Myocyte (in vitro differentiated cells): ENCODE measurements at regions not wholly inside any gene's neighbourhood (a gene's known extent, or its start where the extent isn't known, plus 50 kb on each side); places are given as distances from the start of the nearest gene placed in this dataset.
"Not testable (repeated sequence)": the region's sequence is repeated elsewhere in the genome, so short reads cannot be mapped to it uniquely, and the experiment has no call there.

ENCODE experiments used
- DNase-seq: peaks from one replicate; pipeline ENCODE4 v3.0.0-alpha.2; 2012; ENCODE audit warnings: low read depth

DNA sequence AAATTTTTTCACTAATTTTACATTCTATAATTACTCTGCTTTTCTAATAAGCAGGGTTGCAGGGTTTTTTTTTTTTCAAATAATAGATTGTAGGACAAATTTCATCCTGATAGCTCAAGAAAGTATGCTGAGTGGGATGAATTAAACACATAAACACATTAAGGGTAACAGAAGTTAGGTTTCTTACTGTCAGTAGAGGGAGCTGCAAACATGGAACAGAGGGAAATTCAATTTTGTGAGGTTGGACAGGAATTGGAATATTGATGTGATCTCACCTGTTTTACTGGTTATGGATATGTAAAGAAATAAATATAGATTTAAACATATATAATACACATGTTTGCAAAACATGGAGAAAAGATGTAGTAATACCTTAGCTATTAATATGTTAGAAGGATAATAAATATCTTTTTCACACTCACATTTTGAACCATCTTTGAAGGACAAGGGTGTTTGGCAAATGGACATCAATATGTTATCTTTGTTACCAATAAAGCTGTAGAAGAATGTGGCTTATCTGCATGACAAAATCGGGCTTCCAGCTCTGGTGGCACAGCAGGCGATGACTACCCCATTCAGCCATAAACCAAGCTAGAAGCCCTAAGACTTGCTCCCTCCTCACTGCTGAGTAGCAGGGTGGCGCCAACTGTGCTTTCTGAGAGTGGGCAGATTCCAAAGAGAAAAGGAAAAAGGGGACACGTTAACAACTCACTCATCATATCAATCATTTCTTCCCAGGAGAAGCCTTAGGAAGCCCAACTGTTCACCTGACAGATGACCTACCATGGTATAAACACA lies 1257.4 kb downstream of the GATA3 start:
- no peak for DNase-seq

GRCh38 chr10:9315292-9315691 lies 1260.8 kb downstream of the GATA3 start:
- no peak for DNase-seq

- peak; percentile 44 for DNase-seq
Measured at GRCh38 chr10:9331583-9332008, 1277.1 kb downstream of the GATA3 start.

- no peak for DNase-seq
Measured at GRCh38 chr10:9334270-9334669, 1279.8 kb downstream of the GATA3 start.

GRCh38 chr10:9339716-9340115 lies 1285.2 kb downstream of the GATA3 start:
- DNase-seq, result no peak

- DNase-seq, result peak; percentile 47
Measured at GRCh38 chr10:9342885-9343570, 1288.5 kb downstream of the GATA3 start.

DNA sequence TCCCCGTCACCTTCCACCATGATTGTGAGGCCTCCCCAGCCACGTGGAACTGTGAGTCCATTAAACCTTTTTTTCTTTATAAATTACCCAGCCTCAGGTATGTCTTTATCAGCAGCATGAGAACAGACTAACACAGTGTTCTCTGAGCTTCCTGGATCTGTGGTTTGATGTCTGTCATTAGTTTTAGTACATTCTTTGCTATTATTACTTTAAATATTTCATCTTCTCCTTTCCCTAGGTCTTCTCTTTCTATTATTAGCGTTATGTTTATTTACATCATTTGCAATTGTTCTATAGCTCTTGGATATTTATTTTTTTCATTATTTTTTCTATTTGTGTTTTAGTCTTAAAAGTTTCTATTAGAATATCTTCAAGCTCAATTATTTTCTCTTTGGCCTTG lies 1293.4 kb downstream of the GATA3 start:
- not testable (repeated sequence) for DNase-seq

DNA sequence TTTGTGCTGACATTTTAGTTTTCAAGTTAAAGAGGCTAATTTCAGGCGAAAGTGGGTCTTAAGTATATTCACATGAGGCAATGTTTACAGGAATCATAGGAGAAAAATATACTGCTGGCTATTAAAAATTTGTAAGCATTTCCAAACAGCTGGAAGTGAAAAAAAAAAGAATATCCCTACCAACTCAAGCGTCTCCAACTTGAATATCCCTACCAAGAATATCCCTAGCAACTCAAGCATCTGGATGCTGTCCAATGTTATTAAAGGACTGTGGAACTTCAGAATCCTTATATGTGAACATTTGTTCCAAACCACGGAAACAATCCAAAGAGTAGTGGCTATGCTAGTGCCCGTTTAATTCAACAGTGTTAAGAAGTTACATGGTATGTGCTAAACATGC lies 1303.0 kb downstream of the GATA3 start:
- peak; percentile 13 for DNase-seq

DNA sequence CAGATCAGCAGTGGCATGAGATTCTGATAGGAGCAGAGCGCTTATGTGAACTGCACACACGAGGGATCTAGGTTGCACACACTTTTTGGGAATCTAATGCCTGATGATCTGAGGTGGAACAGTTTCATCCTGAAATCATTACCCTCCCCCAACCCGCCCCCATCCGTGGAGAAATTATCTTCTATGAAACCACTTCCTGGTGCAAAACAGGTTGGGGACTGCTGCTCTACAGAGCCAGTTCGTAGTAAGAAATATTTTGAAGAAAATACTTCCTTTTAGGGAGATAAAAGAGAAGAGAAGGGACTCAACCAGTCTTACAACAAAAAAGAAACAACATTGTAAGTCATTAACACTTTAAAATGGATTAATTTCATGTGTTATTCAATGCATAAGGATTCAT lies 1308.2 kb downstream of the GATA3 start:
- no peak for DNase-seq

DNA sequence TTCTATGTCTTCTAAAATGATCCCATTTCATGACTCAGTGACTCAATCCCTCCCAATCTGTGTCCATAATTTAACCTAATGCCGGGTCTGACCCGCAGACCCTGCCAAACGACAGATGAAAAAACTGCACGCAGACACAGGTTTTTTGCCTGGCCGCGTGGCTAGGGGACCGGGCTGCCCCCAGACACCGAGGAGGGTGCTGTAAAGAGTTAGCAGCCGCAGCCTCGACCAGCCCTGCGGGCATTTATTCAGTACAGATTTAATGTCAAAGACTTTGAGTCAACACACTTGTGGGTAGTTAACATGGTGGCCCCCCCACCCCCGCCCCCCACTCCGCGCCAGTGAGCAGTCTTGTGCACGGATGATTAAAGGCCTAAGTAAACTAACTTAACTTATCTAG lies 1324.7 kb downstream of the GATA3 start:
- no peak for DNase-seq

DNA sequence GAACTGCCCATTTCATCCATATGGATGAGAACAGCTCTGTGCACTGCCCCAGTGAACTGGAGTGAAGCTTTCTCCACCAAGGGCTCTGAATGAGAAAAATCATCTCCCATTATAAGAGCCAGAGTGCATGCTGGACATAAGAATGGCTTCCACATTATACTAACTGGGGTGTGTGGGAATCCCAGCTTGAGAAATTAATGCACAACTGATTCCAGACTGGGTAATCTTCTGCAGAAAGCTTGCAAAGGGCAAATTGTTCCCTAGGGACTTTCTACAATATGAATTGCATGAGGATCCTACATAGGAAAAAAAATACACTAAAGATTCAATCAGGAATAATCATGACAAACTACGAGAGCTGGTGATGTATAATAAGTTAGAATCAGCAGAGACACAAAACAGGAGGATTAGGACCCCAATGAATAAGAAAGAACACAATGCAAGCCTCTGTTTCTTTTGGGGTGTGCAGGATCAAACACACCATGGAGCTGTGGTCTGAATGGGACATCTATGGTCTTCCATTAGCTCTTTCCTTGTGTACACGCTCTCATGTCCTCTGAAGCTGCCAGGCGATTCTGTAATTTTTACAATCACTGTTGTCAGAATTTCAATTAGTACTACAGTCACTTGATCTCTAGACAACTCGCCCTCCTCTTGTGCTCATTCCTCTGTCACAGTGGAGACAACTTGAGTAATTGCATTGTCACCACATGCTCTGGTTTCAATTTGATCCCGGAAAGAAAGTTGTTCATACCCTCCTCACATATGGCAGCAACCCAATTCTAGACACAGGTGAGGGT lies 1327.4 kb downstream of the GATA3 start:
- no peak for DNase-seq

GRCh38 chr10:9382533-9382866 lies 1328.0 kb downstream of the GATA3 start:
- DNase-seq, result no peak

DNA sequence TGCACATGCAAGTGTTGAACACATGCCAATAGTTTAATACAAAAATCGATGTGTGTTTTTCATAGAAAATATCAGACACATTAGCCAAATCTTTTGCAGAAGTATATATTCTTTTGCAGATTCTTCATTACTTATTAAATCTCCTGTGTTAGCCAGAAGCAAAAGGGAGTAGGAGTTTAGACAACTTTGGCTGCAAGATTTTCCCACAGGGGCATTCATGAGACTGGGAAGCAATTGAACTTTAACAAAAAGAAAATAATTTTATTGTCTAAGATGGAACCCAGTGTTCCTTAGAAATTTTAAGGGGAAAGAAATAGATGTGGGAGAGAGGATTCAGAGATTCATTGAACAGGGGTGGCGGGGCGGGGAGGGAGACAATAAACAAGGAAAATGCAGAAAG lies 1336.0 kb downstream of the GATA3 start:
- DNase-seq, result no peak

GRCh38 chr10:9399275-9399983 lies 1344.9 kb downstream of the GATA3 start:
- no peak for DNase-seq

DNA sequence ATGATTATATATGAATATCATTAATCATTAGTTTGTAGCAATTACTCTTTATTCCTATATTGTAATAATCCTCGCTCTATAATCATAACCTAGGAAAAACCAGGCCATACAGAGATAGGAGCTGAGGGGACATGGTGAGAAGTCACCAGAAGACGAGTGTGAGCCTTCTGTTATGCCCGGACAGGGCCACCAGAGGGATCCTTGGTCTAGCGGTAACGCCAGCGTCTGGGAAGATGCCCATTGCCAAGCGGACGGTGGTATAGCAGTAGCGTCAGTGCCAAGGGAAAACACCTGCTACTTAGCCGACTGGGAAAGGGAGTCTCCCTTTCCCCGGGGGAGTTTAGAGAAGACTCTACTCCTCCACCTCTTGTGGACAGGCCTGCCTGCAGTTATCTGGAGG lies 1347.6 kb downstream of the GATA3 start:
- not testable (repeated sequence) for DNase-seq

DNA sequence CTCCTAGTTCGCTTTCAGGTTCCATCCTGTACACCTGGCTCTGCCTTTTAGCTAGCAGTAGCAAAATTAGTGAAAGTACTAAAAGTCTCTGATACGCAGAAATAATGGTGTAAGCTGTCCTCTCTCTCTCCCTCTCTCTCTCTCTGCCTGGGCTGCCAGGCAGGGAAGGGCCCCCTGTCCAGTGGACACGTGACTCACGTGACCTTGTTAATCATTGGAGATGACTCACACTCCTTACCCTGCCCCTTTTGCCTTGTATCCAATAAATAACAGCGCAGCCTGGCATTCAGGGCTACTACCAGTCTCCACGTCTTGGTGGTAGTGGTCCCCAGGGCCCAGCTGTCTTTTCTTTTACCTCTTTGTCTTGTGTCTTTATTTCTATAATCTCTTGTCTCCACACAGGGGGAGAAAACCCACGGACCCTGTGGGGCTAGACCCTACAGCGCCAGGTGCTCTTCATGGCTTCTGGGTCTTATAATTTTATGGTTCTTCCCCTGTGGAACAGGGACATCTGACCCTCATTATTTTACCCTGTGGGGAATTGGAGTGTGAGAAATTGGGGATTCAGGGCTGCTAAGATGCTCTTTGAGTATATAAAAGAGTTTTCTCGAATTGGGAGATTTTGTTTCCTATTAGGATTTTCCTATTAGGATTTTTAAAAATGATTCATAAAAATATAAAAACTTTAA lies 1348.2 kb downstream of the GATA3 start:
- DNase-seq, result not testable (repeated sequence)

GRCh38 chr10:9407201-9407600 lies 1352.7 kb downstream of the GATA3 start:
- DNase-seq, result not testable (repeated sequence)

DNA sequence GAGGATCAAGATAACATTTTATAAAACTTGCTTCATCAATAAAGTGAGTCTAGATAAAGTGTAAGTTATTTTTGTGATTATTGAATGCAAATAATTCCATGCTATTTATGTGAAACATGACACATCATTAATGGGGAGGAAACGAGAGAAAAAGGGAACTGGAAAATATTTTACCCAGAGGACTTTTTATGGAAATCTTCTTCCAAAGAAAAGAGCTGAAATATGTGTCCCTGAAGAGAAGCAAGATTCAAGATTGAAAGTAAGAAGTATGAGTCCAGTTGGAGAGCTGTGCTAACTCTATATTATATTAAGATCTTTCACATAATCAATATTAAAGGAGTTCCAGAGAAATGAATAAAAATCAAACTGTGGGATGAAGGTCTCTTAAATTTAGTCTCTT lies 1361.8 kb downstream of the GATA3 start:
- DNase-seq, result no peak

DNA sequence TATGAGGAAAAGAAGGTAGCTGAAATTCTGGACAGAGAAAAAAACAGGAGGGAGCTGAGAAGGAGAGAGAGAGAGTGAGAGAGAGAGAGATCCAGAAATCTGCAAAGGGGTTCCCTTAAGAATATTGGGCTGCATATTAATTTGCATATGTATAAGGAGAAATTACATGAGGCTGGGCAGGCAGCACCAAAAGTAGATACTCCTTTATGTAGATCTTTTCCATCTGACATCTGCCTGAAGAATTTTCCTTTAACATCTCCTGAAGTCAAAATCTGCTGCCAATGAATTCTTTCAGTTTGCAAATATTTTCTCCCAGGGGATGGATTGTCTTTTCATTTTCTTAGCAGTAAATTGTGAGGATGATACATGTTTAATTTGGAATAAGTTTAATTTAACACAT lies 1365.3 kb downstream of the GATA3 start:
- DNase-seq, result no peak

DNA sequence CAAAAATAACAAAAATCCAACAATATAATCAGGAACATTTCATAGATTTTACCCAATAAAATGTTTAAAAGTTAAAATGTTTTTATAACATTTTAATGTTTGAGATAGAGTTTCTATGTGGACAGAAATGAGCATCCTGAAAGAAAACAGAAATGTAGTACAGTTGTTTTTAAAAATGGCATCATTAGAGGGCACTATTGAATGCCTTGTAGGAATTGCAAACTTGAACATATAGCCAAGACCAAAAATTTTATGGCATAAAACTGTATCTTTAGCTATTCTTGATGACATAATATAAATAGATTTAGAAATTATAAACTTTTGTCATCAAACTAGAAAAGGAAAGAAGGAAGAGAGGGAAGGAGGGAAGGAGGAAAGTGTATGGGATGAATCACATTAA lies 1372.7 kb downstream of the GATA3 start:
- DNase-seq, result no peak

DNA sequence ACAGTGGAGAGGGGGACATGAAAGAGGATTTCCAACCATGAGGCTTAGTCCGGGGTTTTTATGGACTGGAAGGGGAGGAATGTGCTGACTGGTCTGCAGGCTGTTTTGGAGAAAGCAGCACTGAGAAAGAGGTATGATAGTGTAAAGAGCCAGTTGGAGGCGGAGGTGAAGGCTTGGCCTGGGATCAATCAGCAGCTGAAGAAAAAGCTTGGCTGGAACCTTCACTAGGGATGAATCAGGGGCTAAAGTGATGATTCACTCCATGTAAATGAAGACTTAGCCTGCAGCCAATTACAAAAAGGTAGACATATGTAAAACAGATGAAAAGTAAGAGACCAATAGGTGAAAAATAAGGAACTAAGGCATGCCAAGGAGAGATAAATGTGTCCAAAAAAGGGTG lies 1382.6 kb downstream of the GATA3 start:
- no peak for DNase-seq
